ENCODE measurements at regions not wholly inside any gene's neighbourhood (a gene's known extent, or its start where the extent isn't known, plus 50 kb on each side); places are given as distances from the start of the nearest gene placed in this dataset.
A peak's percentile ranks its signal among the peaks of the same experiment; 100 is the strongest.
"Not testable (repeated sequence)": the region's sequence is repeated elsewhere in the genome, so short reads cannot be mapped to it uniquely, and the experiment has no call there.

DNA sequence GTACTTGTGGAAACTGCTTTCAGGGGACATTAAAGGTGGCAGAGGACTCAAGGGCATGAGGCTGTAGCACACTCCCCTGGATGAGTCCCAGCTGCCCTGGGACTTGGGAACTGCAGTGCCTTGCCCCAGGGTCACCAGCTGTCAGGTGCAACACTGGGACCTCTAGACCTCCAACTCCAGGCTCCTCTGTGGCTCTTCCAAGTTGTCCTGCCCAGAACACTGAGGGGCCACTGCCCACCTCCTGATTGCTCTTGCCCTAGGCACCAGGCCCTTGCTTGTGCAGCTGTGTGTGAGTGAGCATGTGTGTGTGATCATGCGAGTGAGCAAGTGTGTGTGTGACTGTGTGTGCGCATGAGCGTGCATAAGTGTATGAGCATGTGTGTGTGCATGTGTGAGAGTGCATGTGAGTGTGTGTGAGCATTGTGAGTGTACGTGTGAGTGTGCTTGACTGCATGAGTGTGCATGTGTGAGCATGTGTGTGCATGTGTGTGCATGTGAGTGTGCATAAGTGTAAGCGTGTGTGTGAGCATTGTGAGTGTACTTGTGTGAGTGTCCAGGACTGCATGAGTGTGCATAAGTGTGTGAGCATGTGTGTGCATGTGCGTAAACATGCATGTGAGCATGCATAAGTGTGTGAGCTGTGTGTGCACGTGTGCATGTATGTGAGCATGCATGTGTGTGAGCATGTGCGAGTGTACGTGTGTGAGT, 301.5 kb downstream of the NDUFA10 start:
- no peak for DNase-seq

DNA sequence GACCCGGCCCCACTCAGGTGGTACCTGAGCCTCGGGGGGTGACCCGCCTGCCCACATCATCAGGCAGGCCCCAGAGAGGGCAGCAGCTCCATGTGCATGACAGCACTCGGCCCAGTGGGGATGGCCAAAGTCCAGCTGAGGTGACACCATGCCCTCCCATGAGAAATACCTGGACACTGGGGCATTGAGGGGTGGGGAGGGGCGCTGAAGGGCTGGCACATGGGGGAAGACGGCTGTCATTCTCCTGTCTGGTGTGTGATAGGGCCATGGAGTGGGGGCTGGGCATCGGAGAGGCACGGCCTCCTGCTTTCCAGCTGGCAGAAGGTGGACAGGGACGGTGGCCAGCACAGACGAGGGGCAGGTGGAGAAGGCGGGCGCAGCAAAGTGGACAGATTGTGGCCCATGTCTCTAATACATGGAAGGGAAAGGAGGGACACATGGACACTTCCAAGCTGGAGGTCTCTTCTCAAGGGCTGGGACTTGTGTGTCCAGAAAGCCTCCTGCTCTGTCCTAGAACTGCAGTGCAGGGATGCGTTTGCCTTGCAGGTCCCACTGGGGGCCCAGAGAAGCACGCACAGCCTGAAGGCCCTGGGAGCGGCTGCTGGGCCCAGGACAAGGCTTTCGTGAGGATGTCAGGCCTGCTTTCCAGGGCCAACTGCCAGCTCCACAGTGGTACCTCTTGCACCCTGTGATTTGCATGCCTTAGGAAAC, 302.2 kb downstream of the NDUFA10 start:
- no peak for DNase-seq

DNA sequence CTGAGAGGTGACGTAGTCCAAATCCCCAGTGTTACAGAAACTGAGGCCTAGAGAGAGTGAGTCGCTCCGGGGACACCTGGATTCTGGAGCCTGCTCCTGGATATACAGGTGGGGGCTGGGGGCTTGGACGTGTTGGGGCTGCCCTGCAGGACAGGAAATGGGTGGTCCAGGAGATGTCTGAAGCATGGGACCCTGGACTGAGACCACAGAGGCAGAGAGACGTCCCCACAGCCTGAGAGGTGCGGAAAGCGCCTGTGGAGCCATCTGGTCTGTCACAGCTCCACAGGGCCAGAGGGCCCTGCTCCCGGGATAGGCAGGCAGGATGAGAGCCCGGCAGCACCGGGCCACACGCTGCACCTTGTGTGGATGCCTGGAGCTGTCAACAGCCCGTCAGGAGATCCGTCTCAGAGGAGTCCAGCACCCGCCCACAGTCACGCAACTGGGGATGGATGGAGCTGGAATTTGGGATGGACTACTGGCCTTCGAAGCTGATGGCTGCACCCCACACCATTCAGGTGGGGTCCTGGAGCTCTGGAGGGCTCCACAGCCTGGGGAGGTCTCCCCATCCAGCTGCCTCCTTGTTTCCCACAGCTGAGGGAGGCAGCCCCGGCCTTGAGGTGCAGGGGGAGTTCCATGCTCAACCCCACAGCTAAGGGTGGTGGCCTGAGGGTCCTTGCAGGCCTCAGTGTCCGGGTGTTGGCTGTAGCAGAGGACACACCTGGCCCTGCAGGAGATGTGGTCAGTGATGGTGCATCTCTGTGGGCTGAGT, 303.0 kb downstream of the NDUFA10 start:
- no peak for DNase-seq

DNA sequence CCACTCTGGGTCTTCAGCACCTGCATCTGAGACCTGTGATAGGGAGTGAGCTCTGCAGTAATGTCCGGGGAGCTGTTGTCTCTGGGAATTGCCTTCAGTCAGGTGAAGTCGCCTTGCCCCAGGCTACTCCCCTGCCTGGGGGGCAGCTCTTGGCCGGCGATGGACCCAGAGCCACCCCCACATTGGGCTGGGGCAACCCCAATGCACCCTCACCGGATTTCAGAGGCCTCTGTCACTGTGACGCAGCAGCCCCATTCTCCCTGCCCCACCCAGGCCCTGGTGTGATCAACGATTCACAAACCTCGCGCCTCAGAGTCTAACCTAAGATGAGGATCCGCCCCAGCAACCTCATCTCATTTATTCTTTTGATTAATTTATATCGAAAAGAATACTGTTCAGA, 303.6 kb downstream of the NDUFA10 start:
- no peak for DNase-seq

DNA sequence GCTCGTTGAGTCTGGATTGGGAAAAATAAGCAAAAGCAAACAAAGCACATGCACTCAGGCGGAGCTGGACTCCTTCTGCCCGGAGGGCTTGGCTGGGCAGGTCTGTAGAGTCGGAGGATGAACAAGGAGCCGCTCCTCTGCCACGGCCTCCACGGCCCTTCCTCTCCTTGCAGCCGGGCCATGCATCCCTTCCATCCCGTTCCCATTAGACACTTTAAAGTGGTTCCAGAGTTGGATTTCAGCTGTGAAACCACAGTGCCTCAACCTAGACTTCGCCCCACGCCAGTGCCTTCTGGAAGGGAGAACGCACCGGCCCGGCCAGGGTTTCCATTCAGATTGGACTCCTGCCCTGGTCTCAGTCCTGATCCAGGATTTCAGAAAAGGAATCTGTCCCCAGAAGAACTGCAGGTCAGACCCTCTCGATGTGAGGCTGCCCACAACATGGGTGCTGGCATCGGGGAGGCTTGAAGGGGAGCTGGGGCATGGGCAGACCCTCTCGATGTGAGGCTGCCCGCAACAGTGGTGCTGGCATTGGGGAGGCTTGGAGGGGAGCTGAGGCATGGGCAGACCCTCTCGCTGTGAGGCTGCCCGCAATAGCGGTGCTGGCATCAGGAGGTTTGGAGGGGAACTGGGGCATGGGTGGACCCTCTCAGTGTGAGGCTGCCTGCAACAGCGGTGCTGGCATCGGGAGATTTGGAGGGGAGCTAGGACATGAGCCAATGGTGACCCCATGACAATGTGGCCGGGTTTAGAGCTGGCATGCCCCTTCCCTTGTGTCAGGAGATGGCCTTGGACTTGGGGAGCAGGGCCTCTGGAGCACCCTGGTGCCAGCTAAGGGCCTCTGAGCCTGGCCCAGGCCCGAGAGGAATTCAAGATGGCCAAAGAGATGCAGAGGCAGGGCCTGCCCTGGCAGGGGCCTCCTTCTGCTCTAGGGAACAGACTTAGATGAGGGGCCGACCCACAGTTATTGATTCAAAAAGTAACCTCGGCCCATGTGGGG, 304.5 kb downstream of the NDUFA10 start:
- no peak for DNase-seq

DNA sequence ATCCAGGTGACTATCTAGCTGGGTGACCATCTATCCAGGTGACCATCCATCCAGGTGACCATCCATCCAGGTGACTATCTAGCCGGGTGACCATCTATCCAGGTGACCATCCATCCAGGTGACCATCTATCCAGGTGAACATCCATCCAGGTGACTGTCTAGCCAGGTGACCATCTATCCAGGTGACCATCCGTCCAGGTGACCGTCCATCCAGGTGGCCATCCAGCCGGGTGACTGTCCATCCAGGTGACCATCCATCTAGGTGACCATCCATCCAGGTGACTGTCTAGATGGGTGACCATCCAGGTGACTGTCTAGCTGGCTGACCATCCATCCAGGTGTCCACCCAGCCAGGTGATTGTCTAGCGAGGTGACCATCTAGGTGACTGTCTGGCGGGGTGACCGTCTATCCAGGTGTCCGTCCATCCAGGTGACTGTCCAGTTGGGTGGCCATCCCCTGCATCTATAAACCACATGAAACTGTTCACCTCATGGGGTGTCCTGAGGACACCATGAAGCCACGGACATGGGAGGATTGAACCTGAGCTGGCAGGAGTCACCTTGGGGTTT, 305.3 kb downstream of the NDUFA10 start:
- no peak for DNase-seq

DNA sequence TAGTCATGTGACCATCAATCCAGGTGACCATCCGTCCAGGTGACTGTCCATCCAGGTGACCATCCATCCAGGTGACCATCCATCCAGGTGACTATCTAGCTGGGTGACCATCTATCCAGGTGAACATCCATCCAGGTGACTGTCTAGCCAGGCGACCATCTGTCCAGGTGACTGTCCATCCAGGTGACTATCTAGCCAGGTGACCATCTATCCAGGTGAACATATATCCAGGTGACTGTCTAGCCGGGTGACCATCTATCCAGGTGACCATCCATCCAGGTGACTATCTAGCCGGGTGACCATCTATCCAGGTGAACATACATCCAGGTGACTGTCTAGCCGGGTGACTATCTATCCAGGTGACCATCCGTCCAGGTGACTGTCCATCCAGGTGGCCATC, 306.2 kb downstream of the NDUFA10 start:
- not testable (repeated sequence) for DNase-seq

DNA sequence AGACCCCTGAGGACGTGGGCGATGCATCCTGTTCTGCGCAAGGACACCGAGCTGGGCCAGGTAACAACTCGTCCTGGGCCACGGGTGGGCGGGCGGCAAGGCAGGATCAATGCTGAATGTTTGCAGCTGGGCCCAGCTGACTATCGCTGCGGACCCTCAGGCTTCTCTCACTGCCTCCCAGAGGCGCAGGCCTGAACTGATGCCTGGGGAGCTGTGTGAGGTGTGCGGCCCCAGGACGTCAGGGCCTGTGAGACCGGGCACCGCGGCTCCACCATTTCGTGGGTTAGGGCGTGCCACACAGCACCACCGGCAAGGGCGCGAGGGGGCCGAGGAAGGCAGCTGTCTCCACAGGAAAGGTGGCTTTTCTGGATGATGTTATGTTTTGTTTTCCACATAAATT, 307.4 kb downstream of the NDUFA10 start:
- no peak for DNase-seq

DNA sequence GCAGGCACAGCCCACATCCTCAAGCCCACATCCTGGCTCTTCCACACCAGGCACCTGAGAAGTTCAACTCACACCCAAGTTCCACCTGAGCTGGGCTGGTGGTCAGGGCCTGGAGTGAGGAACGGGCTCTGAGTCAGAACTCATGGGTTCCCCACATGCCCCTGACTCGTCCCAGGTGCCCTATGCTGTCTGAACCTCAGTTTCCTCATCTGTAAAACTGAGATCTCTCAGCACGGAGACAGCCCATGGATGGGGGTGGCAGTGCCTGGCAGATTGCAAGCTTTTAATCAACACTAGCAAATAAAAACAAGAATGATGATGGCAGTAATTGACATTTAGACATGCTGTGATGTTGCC, 307.8 kb downstream of the NDUFA10 start:
- DNase-seq = no peak

DNA sequence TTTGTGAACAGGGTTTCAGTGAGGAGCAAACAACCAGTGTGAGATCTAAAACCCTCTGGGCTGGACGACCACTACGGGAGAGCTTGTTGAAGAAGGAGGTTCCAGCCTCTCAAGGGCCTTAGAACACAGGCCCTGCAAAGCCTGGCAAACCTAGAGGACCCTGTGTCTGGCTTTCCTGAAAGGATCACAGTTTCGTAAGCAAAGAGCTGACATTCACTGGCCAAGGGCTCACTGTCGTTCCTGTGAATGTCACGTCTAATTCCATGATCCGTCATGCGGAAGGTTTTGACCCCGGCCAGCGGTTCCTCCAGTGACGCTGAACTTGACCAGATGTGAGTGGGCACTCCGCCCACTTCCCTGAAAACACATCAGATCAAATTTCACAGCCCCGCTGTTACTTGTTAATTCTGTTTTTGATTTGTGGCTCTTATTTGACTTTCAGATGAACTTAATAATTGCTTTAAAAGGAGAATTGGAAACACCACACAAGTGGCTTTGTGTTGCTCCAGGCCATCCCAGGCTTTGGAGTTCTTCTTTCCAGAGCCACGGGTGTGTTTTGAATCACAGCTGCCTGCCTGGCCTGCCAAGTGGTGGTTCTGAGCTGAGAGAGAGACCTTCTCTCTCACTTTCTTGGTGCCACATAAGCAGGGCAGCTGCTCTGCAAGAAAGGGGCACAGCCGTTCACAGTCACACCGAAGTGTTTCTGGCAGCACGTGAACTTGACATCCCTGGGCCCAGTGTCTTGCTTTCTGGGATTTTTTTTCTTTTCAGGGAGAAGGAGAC, 308.4 kb downstream of the NDUFA10 start:
- DNase-seq = peak in 1 of 2 experiments; percentile 7

DNA sequence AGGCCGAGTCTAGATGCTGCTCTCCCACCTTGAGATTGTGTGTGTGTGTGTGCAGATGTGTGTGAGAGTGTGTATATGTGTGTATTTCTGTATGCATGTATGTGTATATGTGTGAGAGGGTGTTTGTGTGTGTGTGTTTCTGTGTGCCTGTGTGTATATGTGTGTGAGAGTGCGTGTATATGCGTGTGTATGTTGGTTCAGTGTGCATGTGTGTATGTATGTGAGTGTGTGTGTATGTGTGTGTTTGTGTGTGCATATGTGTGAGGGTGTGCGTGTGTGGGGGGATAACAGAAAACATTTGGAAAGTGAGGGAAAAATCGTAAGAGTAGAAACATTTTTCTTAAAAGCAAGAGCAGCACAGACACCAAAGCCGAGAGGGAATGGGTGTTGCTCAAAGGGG, 309.1 kb downstream of the NDUFA10 start:
- no peak for DNase-seq

DNA sequence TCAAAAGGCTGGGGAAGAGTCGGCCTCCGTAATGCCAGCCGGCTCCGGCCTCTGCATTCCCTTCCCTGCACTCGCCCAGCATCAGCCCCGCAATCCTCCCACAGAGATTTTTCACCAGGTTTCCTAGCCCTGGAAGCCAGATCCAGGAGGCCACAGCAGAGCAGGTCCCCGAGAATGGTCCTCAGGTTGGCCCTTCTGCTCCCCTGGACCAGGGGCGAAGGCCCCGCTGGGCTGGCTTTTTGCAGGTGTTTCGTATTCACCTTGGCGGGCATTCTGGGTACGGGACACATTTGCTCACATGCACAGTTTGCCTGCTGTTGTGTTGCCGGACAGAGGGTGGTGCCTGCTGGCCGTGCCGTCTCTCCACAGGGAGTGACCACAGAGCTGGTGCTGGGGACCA, 309.5 kb downstream of the NDUFA10 start:
- DNase-seq = no peak

DNA sequence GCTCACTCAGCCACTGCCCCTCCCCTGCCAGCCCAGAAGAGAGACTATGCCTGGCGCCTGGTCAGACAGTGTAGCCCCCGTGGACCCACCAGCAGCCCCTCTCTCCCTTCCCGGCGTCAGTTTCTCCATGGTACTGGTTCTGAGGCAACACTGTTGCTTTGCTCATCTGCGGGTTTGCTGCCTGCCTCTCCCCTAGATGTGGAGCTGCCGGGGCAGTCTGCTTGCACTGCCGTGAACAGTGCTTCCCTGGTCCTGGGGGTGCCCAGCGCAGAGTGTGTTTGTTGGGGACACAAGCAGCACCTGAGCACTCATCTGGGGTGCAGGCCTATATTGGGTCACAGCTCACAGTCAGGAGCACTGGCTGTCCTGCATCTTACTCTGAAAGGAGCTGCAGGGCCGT, 309.9 kb downstream of the NDUFA10 start:
- no peak for DNase-seq

DNA sequence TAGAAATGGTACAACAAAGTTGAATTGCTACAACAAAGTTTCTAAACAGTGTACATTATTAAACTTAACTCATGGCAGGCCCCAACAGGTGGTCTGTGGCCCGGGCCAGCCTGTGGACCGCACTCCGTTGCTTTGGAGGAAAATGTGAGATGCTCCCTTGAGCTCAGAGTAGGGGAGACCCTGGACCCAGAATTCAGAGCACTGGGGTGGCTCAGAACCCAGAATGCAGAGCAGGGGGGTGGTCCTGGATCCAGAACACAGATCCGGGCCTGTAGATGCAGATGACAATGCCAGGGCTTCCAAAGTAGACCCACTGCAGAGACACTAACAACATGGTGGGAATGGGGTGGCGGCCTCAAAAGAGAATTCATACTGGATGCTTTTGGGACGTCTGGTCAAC, 311.0 kb downstream of the NDUFA10 start:
- DNase-seq = no peak

DNA sequence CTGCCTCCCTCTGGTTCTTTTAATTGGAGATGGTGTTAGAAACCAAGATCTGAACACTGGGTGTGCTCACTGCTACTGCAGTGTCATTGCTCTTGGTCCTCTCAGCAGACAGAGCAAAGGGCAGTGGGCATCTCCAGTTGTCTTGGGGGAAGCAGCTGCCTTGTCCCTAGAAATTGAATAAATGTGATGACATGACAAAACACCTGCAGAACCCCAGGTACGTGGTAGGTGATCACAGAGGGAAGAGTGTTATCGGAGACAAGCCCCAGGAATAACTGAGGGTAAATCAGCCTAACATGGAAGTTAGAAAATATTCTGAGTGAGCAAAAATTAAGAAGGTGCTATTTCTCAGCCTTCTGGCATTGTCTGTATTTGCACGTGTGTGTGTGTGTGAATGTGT, 311.9 kb upstream of the HDAC4 start:
- DNase-seq = no peak

DNA sequence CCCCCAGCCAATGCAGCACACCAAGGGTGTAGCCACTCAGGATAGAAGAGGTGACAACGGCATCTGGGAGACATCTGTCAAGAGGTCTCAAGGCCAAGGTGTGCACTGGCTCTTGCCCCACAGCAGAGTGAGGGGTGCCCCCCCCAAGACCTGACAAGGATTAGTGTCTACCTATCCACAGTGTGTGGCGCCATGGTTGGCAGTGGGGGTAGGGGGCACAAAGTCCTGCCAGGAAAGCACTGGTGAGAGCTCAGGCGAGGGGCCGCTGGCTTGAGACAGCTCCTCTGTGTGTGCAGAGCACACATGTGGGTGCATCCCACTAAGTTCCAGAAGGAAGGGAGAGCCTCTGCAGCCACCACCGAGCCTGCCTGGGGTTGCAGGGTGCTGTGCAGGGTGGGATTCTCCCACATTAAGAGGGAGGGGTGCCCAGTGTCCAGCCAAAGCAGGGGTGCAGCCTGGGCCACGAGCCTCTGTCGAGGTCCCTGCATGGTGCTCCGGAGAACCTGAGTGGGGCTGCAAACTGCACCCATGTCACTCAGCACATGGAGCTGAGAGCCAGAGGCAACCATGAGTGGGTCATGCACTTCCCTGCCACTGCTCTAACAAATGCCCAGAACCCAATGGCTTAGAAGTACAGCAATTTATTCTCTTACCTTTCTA, 311.2 kb upstream of the HDAC4 start:
- no peak for DNase-seq

DNA sequence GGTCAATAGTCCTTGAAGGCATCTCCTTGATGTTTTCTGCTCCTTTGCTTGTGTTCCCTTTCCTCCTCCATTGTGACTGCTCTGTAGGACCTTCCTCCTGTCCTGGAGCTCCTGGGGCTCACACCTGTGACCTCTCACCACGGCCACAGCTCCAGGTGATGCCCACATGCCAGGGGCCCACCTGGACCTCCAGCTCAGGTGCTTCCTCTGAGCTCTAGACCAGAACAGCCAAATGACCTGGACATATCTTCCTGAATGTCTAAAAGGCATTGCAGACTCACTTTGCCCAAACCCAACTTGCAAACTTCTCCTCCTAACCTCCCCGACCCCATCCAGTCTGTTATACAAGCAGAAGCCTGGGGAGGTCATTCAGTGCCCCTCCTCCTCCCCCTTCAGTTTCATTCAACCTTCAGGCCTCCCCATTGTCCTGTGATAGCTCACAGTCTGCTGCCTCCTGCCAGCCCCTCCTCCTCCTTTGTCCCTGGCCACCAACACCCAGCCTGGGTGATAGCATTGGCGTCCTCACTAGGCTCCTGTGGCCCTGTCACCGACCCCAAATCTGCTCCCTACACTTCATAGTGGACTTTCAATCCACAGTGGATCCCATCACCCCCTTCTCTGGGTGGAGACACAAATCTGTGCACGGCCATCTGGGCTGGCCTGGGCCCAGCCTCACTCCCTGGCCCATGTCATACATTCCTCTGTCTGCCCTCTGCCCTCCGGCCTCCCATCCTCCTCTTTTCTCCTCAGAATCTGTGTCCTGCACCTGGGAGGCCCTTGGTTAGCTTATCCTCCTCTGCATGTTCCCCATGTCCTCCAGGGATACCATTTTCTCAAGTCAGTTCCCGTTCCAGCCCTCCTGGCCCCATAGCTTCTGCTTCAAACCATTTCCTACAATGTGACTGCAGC, 310.4 kb upstream of the HDAC4 start:
- DNase-seq = no peak

DNA sequence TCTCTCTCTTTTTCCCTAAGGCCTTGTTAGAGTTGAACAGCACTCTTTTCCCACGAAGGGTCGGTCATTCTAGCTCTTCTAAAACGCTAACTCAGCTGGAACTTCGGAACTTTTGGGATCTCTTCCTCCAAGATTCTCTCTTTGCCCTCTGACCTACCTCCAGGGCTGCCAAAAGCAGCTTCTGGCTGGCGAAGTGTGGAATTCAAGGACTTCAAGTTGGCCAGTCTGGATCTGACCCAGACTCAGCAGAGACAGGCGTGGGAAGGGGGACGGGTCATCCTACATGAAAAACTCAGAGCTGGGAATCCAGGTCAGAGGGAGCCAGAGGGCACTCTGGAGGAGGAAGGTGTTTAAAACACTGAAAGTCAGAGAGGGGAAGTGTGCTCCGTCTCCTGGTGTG, 305.5 kb upstream of the HDAC4 start:
- DNase-seq = no peak

DNA sequence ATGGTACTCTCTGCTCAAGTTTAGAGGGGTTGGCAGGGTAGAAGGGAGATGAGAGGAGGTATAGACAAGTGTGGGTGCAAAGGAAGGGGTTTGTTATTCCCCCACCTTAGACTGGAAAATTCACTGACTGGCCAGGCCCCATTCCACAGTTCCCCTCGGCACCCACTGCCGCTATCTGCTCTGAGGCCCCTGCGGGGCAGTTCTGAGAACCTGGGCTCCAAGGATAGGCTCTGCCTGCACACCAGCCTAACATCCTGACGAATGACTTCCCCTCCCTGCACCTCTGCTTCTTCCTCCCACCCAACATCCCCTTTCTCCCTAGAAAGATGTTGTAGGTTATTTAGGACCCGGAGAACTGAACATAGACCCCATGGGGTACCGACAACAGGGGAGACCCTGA, 303.9 kb upstream of the HDAC4 start:
- DNase-seq = no peak

DNA sequence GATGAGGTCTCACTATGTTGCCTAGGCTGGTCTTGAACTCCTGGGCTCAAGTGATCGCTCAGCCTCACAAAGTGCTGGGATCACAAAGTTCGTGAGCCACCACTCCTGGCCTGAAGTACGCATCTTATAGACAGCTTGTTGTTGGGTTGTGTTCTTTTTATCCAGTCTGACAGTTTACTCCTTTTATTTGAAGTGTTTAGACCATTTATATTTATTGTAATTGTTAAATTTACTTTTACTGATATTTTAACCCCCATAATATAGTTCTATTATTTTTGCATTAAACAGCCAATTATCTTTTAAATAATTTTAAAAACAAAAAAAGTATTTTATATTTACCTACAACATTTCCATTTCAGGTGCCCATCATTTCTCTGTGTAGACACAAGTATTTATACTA, 303.0 kb upstream of the HDAC4 start:
- no peak for DNase-seq

Measured in NCI-H524 (cell line).